Activated CD4-positive, alpha-beta T cell treated with anti-CD3 and anti-CD28 coated beads, Interleukin-2, amount 10 ng/mL, durations not matched to agents 24 days and 14 days (primary cell): ENCODE measurements at regions not wholly inside any gene's neighbourhood (a gene's known extent, or its start where the extent isn't known, plus 50 kb on each side); places are given as distances from the start of the nearest gene placed in this dataset.
"Not testable (repeated sequence)": the region's sequence is repeated elsewhere in the genome, so short reads cannot be mapped to it uniquely, and the experiment has no call there.

Experiments
- DNase-seq: peaks from one replicate; pipeline ENCODE4 v3.0.0; 2022
- H3K27ac Mint-ChIP-seq: one replicate; pipeline ENCODE4 v1.8.0; 2022; ENCODE audit warnings: mild to moderate bottlenecking, mixed read lengths
- H3K27me3 Mint-ChIP-seq: one replicate; pipeline ENCODE4 v1.8.0; 2022; ENCODE audit warnings: mixed read lengths
- H3K36me3 Mint-ChIP-seq: one replicate; pipeline ENCODE4 v1.8.0; 2022; ENCODE audit warnings: low read depth, mild to moderate bottlenecking, mixed read lengths
- H3K4me1 Mint-ChIP-seq: one replicate; pipeline ENCODE4 v1.8.0; 2021; ENCODE audit warnings: mixed read lengths
- H3K4me3 Mint-ChIP-seq: one replicate; pipeline ENCODE4 v1.8.0; 2022; ENCODE audit warnings: mild to moderate bottlenecking, moderate library complexity, mixed read lengths
- H3K9me3 Mint-ChIP-seq: one replicate; pipeline ENCODE4 v1.8.0; 2021; ENCODE audit warnings: mixed read lengths
- intact Hi-C: fragments of 100-400 bp; cut with micrococcal nuclease; formaldehyde crosslinking; loops from one replicate; pipeline ENCODE4 v1.15.1; 2023

GRCh38 chr4:138774940-138775339, 240.6 kb upstream of the NOCT start:
- no peak for DNase-seq
- no peak overlapping the region for H3K4me3 Mint-ChIP-seq
- H3K27me3 Mint-ChIP-seq = peaks cover 2% of the 10 kb centered on the region
- no peaks in the 10 kb centered on the region for H3K9me3 Mint-ChIP-seq
- no peak overlapping the region for H3K27ac Mint-ChIP-seq
- no peaks in the 10 kb centered on the region for H3K4me1 Mint-ChIP-seq
- no peaks in the 10 kb centered on the region for H3K36me3 Mint-ChIP-seq
- intact Hi-C loops = no loop called here

GRCh38 chr4:138774125-138774524, 241.5 kb upstream of the NOCT start:
- H3K4me3 Mint-ChIP-seq, DNase-seq, H3K27ac Mint-ChIP-seq, H3K4me1 Mint-ChIP-seq, H3K9me3 Mint-ChIP-seq, H3K36me3 Mint-ChIP-seq, H3K27me3 Mint-ChIP-seq, intact Hi-C loops: not testable (repeated sequence)

- H3K27me3 Mint-ChIP-seq = peaks cover 2% of the 10 kb centered on the region
- no peaks in the 10 kb centered on the region for H3K4me1 Mint-ChIP-seq
- intact Hi-C loops = no loop called here
- no peak overlapping the region for H3K4me3 Mint-ChIP-seq
- H3K27ac Mint-ChIP-seq = no peak overlapping the region
- no peak for DNase-seq
- no peaks in the 10 kb centered on the region for H3K36me3 Mint-ChIP-seq
- H3K9me3 Mint-ChIP-seq = no peaks in the 10 kb centered on the region
Observed at GRCh38 chr4:138773321-138773720, 242.3 kb upstream of the NOCT start.

GRCh38 chr4:138772366-138772765, 243.2 kb upstream of the NOCT start:
- H3K9me3 Mint-ChIP-seq = no peaks in the 10 kb centered on the region
- H3K36me3 Mint-ChIP-seq = no peaks in the 10 kb centered on the region
- peaks cover 2% of the 10 kb centered on the region for H3K27me3 Mint-ChIP-seq
- H3K27ac Mint-ChIP-seq = no peak overlapping the region
- DNase-seq = no peak
- H3K4me3 Mint-ChIP-seq = no peak overlapping the region
- no peaks in the 10 kb centered on the region for H3K4me1 Mint-ChIP-seq
- intact Hi-C loops = no loop called here

- Mint-ChIP-seq H3K4me1 (no peaks in the 10 kb centered on the region), H3K36me3 (no peaks in the 10 kb centered on the region), H3K27ac (no peak overlapping the region), H3K27me3 (peaks cover 2% of the 10 kb centered on the region), H3K4me3 (no peak overlapping the region), H3K9me3 (no peaks in the 10 kb centered on the region)
- intact Hi-C loops = no loop called here
- no peak for DNase-seq
Observed at GRCh38 chr4:138770818-138771217, 244.8 kb upstream of the NOCT start.

- no peak overlapping the region for H3K4me3 Mint-ChIP-seq
- intact Hi-C loops = no loop called here
- no peaks in the 10 kb centered on the region for H3K9me3 Mint-ChIP-seq
- no peaks in the 10 kb centered on the region for H3K36me3 Mint-ChIP-seq
- DNase-seq = no peak
- H3K27me3 Mint-ChIP-seq = no peaks in the 10 kb centered on the region
- H3K4me1 Mint-ChIP-seq = no peaks in the 10 kb centered on the region
- no peak overlapping the region for H3K27ac Mint-ChIP-seq
Observed at GRCh38 chr4:138766332-138766731, 249.2 kb upstream of the NOCT start.

- no peak overlapping the region for H3K27ac Mint-ChIP-seq
- DNase-seq = no peak
- no peaks in the 10 kb centered on the region for H3K36me3 Mint-ChIP-seq
- H3K4me3 Mint-ChIP-seq = no peak overlapping the region
- intact Hi-C loops = no loop called here
- H3K27me3 Mint-ChIP-seq = no peaks in the 10 kb centered on the region
- H3K9me3 Mint-ChIP-seq = no peaks in the 10 kb centered on the region
- H3K4me1 Mint-ChIP-seq = no peaks in the 10 kb centered on the region
Observed at GRCh38 chr4:138765442-138765841, 250.1 kb upstream of the NOCT start.

GRCh38 chr4:138761638-138762220, 253.9 kb upstream of the NOCT start:
- H3K4me1 Mint-ChIP-seq = no peaks in the 10 kb centered on the region
- intact Hi-C loops = no loop called here
- H3K36me3 Mint-ChIP-seq = no peaks in the 10 kb centered on the region
- H3K27ac Mint-ChIP-seq = no peak overlapping the region
- no peaks in the 10 kb centered on the region for H3K27me3 Mint-ChIP-seq
- no peak for DNase-seq
- no peak overlapping the region for H3K4me3 Mint-ChIP-seq
- H3K9me3 Mint-ChIP-seq = no peaks in the 10 kb centered on the region

- DNase-seq = no peak
- H3K4me3 Mint-ChIP-seq = no peak overlapping the region
- no peak overlapping the region for H3K27ac Mint-ChIP-seq
- H3K9me3 Mint-ChIP-seq = no peaks in the 10 kb centered on the region
- H3K4me1 Mint-ChIP-seq = no peaks in the 10 kb centered on the region
- H3K27me3 Mint-ChIP-seq = no peaks in the 10 kb centered on the region
- intact Hi-C loops = no loop called here
- H3K36me3 Mint-ChIP-seq = no peaks in the 10 kb centered on the region
Observed at GRCh38 chr4:138759554-138759902, 256.1 kb upstream of the NOCT start.

- Mint-ChIP-seq H3K4me3 (no peak overlapping the region), H3K9me3 (no peaks in the 10 kb centered on the region), H3K36me3 (no peaks in the 10 kb centered on the region), H3K27me3 (no peaks in the 10 kb centered on the region), H3K4me1 (no peaks in the 10 kb centered on the region), H3K27ac (no peak overlapping the region)
- intact Hi-C loops = no loop called here
- DNase-seq = no peak
Observed at GRCh38 chr4:138758876-138759553, 256.6 kb upstream of the NOCT start.

GRCh38 chr4:138758196-138758595, 257.4 kb upstream of the NOCT start:
- no peak overlapping the region for H3K27ac Mint-ChIP-seq
- H3K4me3 Mint-ChIP-seq = no peak overlapping the region
- no peaks in the 10 kb centered on the region for H3K27me3 Mint-ChIP-seq
- H3K36me3 Mint-ChIP-seq = no peaks in the 10 kb centered on the region
- no peak for DNase-seq
- intact Hi-C loops = no loop called here
- no peaks in the 10 kb centered on the region for H3K4me1 Mint-ChIP-seq
- peaks cover under 1% of the 10 kb centered on the region for H3K9me3 Mint-ChIP-seq

- Mint-ChIP-seq H3K36me3 (no peaks in the 10 kb centered on the region), H3K27me3 (no peaks in the 10 kb centered on the region), H3K4me3 (no peak overlapping the region), H3K27ac (no peak overlapping the region), H3K4me1 (no peaks in the 10 kb centered on the region), H3K9me3 (peaks cover 7% of the 10 kb centered on the region)
- intact Hi-C loops = no loop called here
- no peak for DNase-seq
Observed at GRCh38 chr4:138757432-138757831, 258.1 kb upstream of the NOCT start.

- H3K9me3 Mint-ChIP-seq = peaks cover 9% of the 10 kb centered on the region
- no peak for DNase-seq
- intact Hi-C loops = no loop called here
- H3K4me3 Mint-ChIP-seq = no peak overlapping the region
- no peak overlapping the region for H3K27ac Mint-ChIP-seq
- H3K36me3 Mint-ChIP-seq = no peaks in the 10 kb centered on the region
- no peaks in the 10 kb centered on the region for H3K4me1 Mint-ChIP-seq
- no peaks in the 10 kb centered on the region for H3K27me3 Mint-ChIP-seq
Observed at GRCh38 chr4:138756519-138756918, 259.1 kb upstream of the NOCT start.

GRCh38 chr4:138751309-138751708, 264.3 kb upstream of the NOCT start:
- Mint-ChIP-seq H3K36me3 (no peaks in the 10 kb centered on the region), H3K27ac (no peak overlapping the region), H3K4me3 (no peak overlapping the region), H3K9me3 (peaks cover 9% of the 10 kb centered on the region), H3K4me1 (no peaks in the 10 kb centered on the region), H3K27me3 (no peaks in the 10 kb centered on the region)
- DNase-seq = no peak
- intact Hi-C loops = no loop called here

GRCh38 chr4:138749303-138749702, 266.3 kb upstream of the NOCT start:
- intact Hi-C loops = no loop called here
- Mint-ChIP-seq H3K9me3 (peaks cover 9% of the 10 kb centered on the region), H3K27me3 (no peaks in the 10 kb centered on the region), H3K27ac (no peak overlapping the region), H3K36me3 (no peaks in the 10 kb centered on the region), H3K4me3 (no peak overlapping the region), H3K4me1 (no peaks in the 10 kb centered on the region)
- DNase-seq = no peak
